HL-60 (cell line): ENCODE measurements at regions not wholly inside any gene's neighbourhood (a gene's known extent, or its start where the extent isn't known, plus 50 kb on each side); places are given as distances from the start of the nearest gene placed in this dataset.

Experiments used
- CTCF ChIP-seq: IDR thresholded peaks from one replicate; pipeline ENCODE4 v1.5.1; 2011; ENCODE audit warnings: low read length, control low read depth, inconsistent platforms; ENCODE audit not compliant: insufficient read depth
- REST ChIP-seq: IDR thresholded peaks from 2 replicates; pipeline ENCODE4 v1.6.1; 2012; ENCODE audit warnings: low read depth; ENCODE audit not compliant: insufficient replicate concordance

DNA sequence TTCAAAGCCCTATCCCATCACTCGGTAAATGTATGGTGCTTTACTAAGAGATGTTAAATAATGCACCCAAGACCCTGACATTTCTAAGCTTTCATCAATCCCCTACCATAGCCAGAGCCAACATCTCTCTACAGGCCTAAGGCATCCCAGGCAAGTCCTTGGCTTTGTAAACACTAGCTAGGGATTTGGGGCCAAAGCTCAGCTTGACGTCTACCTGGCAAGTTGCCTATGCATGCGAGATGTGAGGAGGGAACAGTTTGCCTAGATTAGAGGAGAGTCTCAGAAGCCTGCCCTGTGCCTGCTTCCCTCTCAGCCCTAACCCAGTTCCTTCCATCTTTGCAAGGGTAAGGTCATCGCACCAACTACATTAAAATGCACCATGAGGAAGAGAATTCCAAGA is 221.5 kb upstream of the NCKAP5 start:
- TF ChIP-seq CTCF: no peak
- no peak for TF ChIP-seq REST
